ENCODE measurements at regions not wholly inside any gene's neighbourhood (a gene's known extent, or its start where the extent isn't known, plus 50 kb on each side); places are given as distances from the start of the nearest gene placed in this dataset.
"Not testable (repeated sequence)": the region's sequence is repeated elsewhere in the genome, so short reads cannot be mapped to it uniquely, and the experiment has no call there.

DNA sequence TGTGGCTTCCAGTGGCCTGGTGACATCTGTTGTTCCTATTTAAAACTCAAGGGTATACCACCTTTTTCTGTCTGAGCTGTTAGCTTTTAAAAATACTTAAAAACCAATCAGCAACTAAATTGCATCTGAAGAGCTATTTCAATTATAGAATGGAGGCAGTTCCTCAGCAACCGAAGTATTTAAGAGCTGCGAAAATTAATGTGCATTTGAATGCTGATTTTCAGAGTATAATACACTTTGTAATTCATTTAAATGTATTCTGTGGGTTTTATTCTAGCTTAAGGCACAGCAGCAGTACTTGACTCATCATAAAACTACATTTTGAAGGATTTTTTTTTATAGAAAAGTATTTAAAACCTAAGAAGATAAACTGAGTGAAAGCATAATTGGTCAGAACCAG lies 404.9 kb upstream of the PRKCQ start:
- no peak for DNase-seq (ENCODE audit: low read depth)

DNA sequence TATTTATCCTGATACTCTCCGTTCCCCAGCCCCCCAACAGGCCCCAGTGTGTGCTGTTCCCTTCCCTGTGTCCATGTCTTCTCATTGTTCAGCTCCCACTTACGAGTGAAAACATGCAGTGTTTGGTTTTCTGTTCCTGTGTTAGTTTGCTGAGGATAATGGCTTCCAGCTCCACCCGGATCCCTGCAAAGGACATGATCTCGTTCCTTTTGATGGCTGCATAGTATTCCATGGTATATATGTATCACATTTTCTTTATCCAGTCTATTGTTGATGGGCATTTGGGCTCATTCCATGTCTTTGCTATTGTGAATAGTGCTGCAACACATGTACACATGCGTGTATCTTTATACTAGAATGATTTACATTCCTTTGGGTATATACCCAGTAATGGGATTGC lies 403.9 kb upstream of the PRKCQ start:
- not testable (repeated sequence) for DNase-seq (ENCODE audit: low read depth)

DNA sequence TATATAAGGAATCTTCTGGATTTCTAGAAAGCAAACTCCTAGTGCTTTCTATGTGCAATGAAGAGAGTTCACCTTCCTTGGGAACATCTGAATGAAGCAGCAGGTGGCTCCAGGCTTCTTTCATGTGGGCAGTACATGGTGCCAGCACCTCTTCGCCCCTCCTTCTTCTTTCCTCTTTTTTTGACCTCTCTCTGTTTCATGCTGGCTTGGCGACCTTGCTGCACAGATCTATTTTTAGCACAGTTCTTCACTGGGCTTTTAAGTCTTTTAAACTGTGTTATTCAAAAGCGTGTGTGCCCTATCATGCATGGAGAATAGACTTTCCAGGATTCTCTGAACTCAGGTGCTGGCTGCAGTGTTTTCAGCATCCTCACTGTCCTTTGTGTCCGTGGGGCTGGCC lies 400.3 kb upstream of the PRKCQ start:
- DNase-seq (ENCODE audit: low read depth) = no peak

DNA sequence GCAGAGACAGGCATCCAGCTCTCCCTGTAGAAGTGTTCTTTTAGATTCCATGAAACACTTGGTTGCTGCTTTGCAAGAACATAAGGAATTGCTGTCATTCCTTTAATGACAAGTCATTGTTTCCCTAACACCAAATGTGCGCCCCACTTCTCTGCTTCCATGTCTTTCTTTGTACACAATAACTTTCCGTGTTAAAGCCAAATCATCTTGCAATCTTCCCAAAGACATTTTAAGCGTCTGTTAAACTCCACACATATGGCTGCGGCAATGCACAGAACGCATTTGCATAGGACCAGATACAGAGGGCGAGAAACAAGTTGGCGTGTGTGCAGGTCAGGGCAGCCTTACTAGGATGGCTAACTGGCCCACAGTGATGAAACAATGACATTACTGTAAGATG lies 399.3 kb upstream of the PRKCQ start:
- DNase-seq (ENCODE audit: low read depth) = no peak

DNA sequence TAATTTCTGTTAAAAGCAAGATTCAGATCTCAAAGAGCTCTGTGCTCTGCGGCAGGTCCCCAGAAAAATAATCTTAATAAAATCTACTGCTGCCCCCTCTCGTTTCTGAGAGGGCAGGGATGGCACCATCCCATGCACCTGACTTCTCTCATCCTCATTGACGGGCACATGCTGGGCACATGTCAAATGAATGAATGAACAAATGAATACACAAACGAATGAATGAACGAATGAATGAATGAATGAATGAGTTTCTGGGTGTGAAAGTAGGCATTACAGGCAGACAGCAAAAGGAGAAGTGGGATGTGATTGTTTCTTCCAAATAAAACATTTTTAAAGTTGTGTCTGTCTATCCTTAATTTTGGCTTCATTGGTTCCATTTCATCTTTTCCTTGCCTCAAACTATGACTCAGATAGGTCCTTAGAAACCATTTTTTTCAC lies 398.1 kb upstream of the PRKCQ start:
- no peak for DNase-seq (ENCODE audit: low read depth)

DNA sequence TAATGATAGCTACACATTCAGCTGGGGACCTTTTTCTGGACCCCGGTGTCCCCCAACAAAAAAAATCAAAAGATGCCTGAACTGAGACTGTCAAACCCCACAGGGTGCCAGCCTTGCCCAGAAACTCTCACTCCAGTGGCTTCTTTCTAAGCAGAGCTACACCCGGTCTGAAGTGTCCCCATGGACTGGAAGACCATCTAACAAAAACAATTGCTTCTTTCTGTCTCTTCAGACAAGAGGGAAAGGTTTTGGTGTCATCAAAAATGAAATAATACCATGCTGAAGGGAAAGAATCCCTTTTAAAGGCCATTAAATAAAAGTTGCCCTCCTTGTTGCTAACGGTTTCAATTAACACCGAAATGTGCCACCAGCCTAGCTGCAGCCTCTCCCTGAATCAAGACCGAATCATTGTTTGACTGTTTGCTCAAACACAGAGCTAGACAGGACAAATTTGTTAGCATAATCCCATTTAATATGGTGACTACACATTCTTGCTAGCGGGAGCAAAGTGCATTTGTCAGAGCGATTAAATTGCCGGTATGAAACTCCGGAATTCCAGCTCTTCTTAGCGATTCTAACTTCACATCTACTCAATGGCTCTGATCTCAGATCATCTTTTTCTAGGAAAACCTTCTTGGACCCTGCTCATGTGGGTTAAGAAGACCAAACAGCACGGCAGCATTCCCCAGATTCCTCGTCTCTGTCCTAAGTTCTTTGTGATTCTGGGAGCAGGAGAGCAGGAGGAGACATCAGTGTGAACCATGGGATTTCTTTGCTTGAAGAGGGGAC lies 397.5 kb upstream of the PRKCQ start:
- no peak for DNase-seq (ENCODE audit: low read depth)

DNA sequence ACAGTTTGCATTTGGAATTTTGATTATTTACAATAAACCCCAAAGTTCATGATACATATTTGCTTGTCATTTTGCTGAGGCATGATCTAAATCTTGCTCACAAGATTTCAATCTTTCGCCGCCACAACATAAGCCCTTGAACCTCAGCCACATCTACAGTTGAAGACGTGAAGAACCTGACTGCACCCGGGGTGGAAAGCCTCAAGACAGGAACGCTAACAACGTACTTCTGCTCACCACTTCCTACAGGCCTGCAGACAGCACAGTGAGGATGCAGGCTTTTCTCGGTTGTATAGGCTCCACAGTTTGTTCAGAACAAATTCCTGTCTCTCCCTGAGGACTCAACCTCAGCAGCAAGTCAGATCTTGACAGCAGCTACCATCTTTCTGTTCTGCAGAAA lies 393.8 kb upstream of the PRKCQ start:
- DNase-seq (ENCODE audit: low read depth) = no peak

DNA sequence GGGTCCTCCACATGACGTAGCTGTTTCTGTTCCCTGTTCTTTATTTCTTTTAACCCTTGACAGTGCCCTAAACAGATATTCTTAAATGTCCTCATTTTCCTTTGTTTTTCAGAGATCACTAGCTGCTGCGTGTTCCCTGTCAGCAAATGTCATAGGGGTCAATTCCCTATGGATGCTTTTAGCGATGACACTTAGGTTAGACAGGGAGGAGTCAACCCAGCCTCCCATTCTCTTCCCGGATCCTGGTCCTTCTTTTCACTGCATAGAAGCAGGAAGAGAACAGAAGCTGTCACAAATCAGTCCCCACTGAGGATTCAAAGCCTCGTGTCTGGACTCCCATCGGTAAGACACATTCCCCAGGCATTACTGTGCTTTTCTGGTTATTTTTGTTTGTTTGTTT lies 392.1 kb upstream of the PRKCQ start:
- no peak for DNase-seq (ENCODE audit: low read depth)

DNA sequence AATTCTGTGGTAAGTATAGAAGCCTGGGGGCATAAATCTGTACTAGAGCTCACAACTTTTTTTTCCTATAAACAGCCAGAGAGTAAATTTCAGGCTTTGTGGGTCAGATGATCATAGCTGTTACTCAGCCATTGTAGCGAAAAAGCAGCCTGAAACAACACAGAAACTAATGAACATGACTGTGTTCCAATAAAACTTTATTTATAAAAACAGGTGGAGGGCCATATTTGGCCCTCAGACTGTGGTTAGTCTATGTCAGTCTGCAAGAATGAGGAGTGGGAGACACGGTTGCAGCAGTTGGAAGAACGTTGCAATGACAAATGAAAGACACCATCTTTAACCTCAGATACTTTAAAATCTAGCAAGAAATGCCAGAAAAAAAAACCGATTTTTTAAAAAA lies 389.6 kb upstream of the PRKCQ start:
- no peak for DNase-seq (ENCODE audit: low read depth)

DNA sequence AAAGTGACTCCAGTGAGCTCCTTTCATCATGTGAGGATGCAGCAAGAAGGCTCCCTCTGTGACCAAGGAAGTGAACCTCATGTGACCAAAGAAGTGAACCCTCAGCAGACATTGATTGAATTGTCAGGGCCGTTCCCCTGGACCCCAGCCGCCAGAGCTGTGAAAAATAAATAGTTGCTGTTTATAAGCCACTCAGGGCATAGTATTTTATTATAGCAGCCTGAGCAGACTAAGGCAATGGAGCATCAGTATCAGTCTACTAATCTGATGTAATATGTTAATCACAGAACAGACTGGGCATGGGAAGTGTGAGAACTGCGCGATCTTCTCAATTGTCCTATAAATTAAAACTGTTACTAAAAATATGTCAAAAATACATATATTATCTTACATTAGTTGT lies 384.5 kb upstream of the PRKCQ start:
- DNase-seq (ENCODE audit: low read depth) = no peak

DNA sequence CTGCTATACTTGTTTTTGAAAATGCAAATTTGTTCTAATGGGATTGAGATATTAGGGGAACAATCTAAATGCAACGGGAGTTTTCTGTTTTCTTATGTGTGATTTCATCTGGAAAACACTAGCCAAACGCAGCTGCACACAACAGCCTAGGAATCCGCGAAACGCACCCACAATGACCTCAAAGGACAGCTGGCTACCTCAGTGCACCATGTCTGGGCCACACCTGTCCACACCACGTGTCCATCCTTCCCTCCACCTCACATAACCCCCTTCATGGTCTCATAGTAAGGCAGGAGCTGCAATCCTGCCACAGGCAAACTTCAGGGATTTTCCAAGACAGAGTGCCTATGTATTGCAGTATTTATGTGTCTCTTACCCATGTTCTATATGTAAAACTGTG lies 382.5 kb upstream of the PRKCQ start:
- DNase-seq (ENCODE audit: low read depth) = no peak

DNA sequence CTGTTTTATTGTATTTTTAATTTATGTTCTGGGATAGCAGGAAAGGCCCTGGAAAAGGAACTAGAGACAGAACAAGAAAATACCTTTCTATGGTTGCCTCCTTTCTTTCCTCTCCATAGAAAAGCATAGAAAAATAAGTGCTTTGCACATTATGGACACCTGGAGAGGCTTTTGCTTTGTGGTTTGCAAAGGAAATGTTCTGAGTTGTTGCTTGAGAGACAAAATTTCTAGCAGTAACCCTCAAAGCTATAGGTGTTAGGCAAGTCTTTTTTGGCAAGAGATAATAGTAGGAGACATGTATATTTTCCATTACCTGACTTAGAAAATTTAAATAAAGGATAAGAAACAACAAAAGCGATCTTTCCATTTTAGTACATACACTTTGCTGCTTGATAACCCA lies 378.6 kb upstream of the PRKCQ start:
- DNase-seq (ENCODE audit: low read depth) = no peak

DNA sequence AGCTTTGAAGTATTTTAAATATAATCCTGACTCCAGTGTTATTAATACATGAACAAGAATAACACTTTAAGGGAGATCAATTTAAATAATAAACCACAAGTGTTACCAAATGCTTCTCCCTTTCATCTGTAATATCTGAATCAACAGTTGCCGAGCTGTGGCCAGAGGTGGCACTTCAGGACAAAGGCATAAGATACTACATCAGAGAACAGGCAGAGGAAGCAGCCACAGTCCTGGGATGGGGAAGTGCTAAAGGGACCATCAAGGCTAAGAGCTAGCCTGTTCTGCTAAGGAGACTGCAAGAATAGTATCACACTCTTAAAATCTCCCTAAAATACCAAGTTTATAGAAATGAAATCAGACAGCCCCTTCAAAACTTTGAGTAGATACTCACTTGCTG lies 378.2 kb upstream of the PRKCQ start:
- no peak for DNase-seq (ENCODE audit: low read depth)

DNA sequence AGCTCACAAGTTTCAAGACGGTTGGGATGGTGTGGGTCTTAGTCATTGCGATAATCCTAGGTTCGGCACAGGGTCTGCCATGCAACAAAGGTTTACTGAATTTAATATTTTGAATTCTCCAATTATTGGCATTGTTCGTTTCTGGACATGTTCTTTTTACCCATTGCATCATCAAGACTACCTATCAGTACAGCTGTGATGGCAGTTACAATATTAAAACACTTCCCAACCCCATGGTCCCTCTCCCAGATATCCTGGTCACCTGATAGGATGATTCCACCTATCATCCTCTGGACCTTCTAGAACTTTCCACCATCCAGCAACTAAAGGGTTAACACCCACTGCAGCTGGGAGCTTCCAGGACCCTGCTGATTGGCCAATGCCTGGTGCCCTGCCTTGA lies 377.8 kb upstream of the PRKCQ start:
- no peak for DNase-seq (ENCODE audit: low read depth)

DNA sequence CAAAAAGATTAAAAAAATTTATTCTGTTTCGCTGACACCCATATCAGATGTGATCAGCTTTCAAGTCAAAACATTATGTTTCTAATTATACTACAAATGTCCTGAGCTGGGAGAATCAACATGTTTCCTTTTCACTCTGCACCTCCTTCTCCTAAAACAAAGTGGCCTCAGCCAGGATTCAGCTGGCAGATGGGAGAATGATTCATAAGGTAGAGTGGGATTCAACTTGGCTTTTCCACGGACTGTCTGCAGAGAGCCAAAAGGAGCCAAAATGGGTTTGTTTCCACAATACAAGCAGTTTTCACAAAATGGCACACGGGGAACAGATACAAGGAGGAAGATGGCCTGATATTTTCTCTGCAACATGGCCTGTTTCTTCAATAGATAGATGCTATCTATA lies 376.5 kb upstream of the PRKCQ start:
- DNase-seq (ENCODE audit: low read depth) = no peak

DNA sequence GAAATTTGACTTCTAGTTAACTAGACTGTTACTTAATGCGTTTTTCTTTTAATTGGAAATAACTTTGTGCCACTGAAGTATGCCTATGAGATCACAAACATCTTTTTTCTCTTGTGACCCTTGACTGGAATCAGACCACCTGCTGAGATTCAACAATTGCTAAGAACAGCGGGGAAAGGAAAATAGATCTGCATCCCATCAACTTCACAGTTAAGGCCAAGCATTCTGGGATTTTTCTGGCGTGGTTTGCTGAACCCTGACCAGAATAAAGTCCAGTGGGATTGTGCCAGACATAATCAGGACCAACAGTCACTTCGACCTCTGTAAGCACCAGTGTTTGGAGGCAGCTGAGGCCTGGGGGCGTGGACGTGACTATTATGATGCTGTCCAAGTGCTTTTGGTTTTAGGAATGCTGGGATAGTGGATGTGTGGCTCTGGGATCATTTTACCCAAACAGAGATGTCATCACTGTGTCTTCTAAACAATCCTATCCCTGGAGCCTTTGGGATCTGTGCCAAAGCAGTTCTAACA lies 373.3 kb upstream of the PRKCQ start:
- DNase-seq (ENCODE audit: low read depth) = no peak

DNA sequence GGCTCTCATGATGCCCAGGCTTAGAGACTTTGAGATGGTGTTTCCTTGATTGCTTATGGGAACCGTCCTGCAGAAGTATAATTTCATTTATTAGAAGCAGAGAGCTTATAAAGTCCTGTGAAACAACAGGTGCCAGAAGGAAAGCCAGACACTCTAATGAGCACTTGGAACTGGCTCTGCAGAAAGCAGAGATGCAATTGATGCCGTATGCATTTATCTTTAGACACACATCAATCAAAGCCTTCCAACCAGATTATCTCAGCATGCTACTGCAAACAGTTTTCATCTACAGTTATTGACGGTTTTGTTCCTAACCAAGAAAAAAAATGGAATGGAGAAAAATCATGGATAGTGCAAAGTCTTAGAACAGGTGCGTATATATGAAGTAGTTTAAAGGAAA lies 371.7 kb upstream of the PRKCQ start:
- DNase-seq (ENCODE audit: low read depth) = no peak

DNA sequence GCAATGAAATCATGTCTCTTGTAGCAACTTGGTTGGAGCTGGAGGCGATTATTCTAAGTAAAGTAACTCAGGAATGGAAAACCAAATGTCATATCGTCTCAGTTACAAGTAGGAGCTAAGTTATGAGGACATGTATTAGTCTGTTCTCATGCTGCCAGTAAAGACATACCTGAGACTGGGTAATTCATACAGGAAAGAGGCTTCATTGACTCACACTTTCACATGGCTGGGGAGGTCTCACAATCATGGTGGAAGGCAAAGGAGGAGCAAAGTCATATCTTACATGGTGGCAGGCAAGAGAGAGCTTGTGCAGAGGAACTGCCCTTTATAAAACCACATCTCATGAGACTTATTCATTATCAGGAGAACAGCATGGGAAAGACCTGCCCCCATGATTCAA lies 370.1 kb upstream of the PRKCQ start:
- DNase-seq (ENCODE audit: low read depth) = no peak

DNA sequence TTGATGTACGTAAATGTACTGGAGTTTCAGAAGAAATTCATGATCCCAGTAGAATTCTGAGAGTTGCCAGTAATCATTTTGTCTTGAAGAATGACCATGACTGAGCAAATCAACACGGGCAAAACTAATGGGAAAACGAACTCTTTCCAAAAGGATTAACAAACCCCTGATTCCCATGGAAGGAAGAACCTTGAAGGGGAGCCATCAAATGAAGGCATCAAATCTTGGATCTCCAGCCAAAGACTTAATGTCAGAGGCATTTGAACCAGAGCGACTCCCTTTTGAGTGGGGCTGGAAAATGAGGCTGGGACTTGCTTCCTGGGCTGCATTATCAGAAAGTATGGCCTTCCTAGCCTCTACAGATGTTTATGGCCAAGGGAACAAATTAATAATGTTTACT lies 364.4 kb upstream of the PRKCQ start:
- DNase-seq (ENCODE audit: low read depth) = no peak

DNA sequence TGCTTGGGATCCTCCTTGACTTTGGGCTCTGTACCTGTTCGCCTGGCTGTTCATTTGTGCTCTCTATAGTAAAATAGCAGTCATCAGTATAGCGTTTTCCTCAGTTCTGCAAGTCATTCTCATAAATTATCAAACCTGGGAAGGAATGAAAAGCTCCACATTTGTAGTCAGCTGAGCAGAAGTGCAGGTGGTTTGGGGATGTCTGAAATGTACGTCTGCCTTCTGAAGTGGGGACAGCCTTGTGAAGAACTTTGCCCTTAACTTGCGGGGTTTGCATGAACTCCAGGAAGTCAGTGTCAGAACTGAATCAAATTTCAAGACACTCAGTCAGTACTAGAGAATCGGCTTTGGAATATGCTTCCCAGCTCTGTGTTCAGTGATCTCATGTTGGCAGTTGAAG lies 358.3 kb upstream of the PRKCQ start:
- no peak for DNase-seq (ENCODE audit: low read depth)

DNA sequence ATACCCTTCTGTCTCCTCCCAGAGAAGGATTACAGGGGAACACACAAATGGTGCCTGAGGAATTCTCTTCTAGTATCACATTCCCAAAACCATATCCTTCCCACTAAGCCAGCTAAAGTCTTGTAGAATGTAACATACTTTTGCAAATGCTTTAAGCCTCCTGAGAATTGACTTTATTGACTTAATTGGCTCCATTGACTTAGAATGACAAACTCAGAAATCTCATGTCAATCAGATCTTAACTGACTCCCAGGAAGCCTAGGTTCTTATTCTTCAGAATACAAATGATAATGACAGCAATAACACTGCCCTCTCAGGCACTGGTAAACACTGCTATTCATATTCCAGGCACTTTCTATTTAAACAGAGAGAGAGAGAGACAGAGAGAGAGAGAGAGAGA lies 356.9 kb upstream of the PRKCQ start:
- no peak for DNase-seq (ENCODE audit: low read depth)

DNA sequence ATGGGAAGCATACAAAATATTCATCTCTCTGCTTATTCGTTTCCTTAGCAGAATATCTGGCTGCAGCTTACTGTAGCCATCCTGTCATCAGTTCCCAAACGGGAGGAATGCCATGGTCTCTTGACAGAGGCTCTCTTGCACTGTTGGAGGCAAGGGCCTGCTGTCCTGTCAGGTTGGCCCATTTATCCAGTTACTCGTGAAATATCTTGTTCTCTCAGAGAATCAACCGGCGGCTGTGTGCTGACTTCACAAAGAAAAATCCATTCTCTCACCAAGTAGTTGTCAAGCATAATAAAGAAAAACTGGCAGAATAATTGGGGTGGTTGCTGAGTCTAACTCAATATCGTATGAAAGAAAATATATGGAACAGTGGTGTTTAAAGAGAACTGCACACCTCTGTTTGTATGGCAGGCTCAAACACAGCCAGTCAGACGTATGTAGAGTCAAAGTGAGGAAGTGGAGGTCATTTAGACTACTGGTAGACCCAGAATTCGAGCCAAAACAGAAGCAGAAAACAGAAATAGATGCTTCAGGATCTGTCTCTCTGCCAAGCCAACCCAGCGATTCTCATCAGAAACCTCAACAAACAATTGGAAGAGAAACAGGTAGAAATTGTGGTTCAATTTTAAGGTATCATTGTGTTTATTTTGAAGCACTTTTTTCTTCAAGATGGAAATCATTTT lies 349.2 kb upstream of the PRKCQ start:
- DNase-seq (ENCODE audit: low read depth) = no peak

DNA sequence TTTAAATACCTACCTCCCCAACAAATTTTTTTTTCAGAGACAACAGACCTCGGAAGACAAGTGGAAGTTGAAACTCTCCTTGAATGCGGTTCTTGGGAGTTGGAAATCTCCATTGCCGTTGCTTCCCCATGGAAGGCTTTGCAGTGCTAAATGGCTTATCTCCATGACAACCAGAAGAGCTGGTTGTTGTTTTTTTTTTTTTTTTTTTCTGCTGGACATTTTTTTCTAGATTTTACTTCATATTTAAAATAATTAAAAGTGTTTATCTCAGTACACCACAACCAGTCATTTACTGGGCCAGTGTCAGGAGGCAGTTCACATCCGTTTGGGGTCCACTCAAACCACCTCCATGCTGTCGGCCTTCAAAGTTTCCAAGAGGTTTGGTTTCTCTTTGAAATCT lies 348.5 kb upstream of the PRKCQ start:
- DNase-seq (ENCODE audit: low read depth) = no peak

DNA sequence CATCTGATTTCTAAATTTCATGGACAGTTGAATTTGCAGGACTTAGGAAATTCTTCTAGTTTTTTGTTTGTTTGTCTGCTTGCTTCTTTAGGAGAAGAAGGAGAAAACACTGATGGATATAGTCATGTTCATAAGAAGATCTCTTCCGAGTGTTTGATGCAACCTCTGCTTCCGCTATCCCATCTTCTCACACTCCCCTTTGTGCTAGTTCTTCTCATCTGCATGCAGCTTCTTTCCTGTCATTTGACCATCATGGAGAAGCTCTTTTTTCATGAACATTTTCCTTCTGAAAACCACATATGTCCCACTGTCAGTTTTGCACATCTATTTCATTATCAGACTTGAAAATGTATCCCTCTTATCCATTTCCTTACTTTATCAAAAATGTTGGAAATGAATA lies 346.9 kb upstream of the PRKCQ start:
- DNase-seq (ENCODE audit: low read depth) = no peak
